Fibroblast of lung (primary cell): ENCODE measurements at regions not wholly inside any gene's neighbourhood (a gene's known extent, or its start where the extent isn't known, plus 50 kb on each side); places are given as distances from the start of the nearest gene placed in this dataset.
A peak's percentile ranks its signal among the peaks of the same experiment; 100 is the strongest.

ENCODE experiments used
- DNase-seq, 2 donors: peaks; one replicate each; pipeline versions ENCODE4 v3.0.0 to v3.0.0-alpha.2; 2010; ENCODE audit warnings: low read depth in 2 of 2
- H2AFZ ChIP-seq: 2 replicates; pipeline ENCODE4 v1.5.1; 2012; ENCODE audit warnings: low read length, control low read depth, inconsistent platforms
- H3K27ac ChIP-seq: 2 replicates; pipeline ENCODE4 v1.5.1; 2011; ENCODE audit warnings: low read length, control low read depth; ENCODE audit not compliant: insufficient read depth
- H3K27me3 ChIP-seq: 2 replicates; pipeline ENCODE4 v1.5.1; 2011; ENCODE audit warnings: mild to moderate bottlenecking, low read length; ENCODE audit not compliant: control insufficient read depth, insufficient read depth
- H3K36me3 ChIP-seq: 2 replicates; pipeline ENCODE4 v1.5.1; 2011; ENCODE audit warnings: low read length; ENCODE audit not compliant: control insufficient read depth, insufficient read depth
- H3K4me1 ChIP-seq: 2 replicates; pipeline ENCODE4 v1.5.1; 2011; ENCODE audit warnings: low read length; ENCODE audit not compliant: control insufficient read depth, insufficient read depth; ENCODE audit errors: extremely low read depth
- H3K4me2 ChIP-seq: 2 replicates; pipeline ENCODE4 v1.5.1; 2011; ENCODE audit warnings: low read length, control low read depth; ENCODE audit not compliant: insufficient read depth; ENCODE audit errors: extremely low read depth
- H3K4me3 ChIP-seq, 4 experiments: fragments of 200-600 bp in 1 of 4; sonication (generic) in 1 of 4; replicated peaks in 1 of 4; 2 replicates each; pipeline ENCODE4 v1.5.1; 2011 to 2016; ENCODE audit warnings: low read length in 4 of 4, low read depth in 3 of 4, mild to moderate bottlenecking in 3 of 4, control low read depth in 2 of 4, inconsistent platforms in 1 of 4, mixed read lengths in 1 of 4; ENCODE audit not compliant: insufficient read depth in 1 of 4; ENCODE audit errors: control extremely low read depth in 1 of 4
- H3K79me2 ChIP-seq: 2 replicates; pipeline ENCODE4 v1.5.1; 2012; ENCODE audit warnings: mild to moderate bottlenecking, low read length, inconsistent platforms; ENCODE audit not compliant: control insufficient read depth, insufficient read depth
- H3K9ac ChIP-seq: 2 replicates; pipeline ENCODE4 v1.5.1; 2011; ENCODE audit warnings: mild to moderate bottlenecking, low read length, control low read depth; ENCODE audit not compliant: insufficient read depth
- H3K9me3 ChIP-seq: 2 replicates; pipeline ENCODE4 v1.5.1; 2012; ENCODE audit warnings: low read depth, low read length; ENCODE audit not compliant: control insufficient read depth, insufficient read depth
- H4K20me1 ChIP-seq: 2 replicates; pipeline ENCODE4 v1.5.1; 2011; ENCODE audit warnings: low read length; ENCODE audit not compliant: control insufficient read depth, insufficient read depth; ENCODE audit errors: extremely low read depth
- CTCF ChIP-seq, 2 donors: IDR thresholded peaks in 1 of 2; conservative IDR thresholded peaks in 1 of 2; 1 replicate in 1 of 2; 2 replicates in 1 of 2; pipeline ENCODE4 v1.5.1; 2011 to 2012; ENCODE audit warnings: low read length in 2 of 2, control low read depth in 1 of 2, inconsistent platforms in 1 of 2, low read depth in 1 of 2, mild to moderate bottlenecking in 1 of 2
- EZH2 ChIP-seq: IDR thresholded peaks from 2 replicates; pipeline ENCODE4 v1.5.1; 2012; ENCODE audit warnings: low read length, control low read depth, mild to moderate bottlenecking; ENCODE audit errors: missing control alignments

GRCh38 chr9:80125731-80126264, 554.0 kb downstream of the TLE4 start:
- H3K36me3 ChIP-seq, result no peaks in the 10 kb centered on the region
- no peaks in the 10 kb centered on the region for H3K27me3 ChIP-seq
- no peak overlapping the region for H3K4me3 ChIP-seq
- no peaks in the 10 kb centered on the region for H3K4me1 ChIP-seq
- H3K9ac ChIP-seq, result no peak overlapping the region
- no peaks in the 10 kb centered on the region for H4K20me1 ChIP-seq
- H3K79me2 ChIP-seq, result no peaks in the 10 kb centered on the region
- no peak overlapping the region for H3K27ac ChIP-seq
- no peaks in the 10 kb centered on the region for H3K9me3 ChIP-seq
- no peak overlapping the region for H2AFZ ChIP-seq
- H3K4me2 ChIP-seq, result no peak overlapping the region
- peak in 1 of 2 donors; percentile 90 for DNase-seq
- TF ChIP-seq CTCF (conservative IDR thresholded peaks at IDR 0.05 in 1 of 2, IDR thresholded peaks at IDR 0.05 in 1 of 2; ENCODE audit: low read depth in 1 of 2, low read length in 2 of 2), result no peak
- TF ChIP-seq EZH2, result no peak

- DNase-seq, result no peak
- Histone ChIP-seq H3K27ac (no peak overlapping the region), H3K9me3 (no peaks in the 10 kb centered on the region), H3K9ac (no peak overlapping the region), H3K27me3 (no peaks in the 10 kb centered on the region), H4K20me1 (no peaks in the 10 kb centered on the region), H3K79me2 (no peaks in the 10 kb centered on the region), H3K4me2 (no peak overlapping the region), H3K36me3 (no peaks in the 10 kb centered on the region), H3K4me3 (no peak overlapping the region), H3K4me1 (no peaks in the 10 kb centered on the region), H2AFZ (no peak overlapping the region)
- TF ChIP-seq CTCF (conservative IDR thresholded peaks at IDR 0.05 in 1 of 2, IDR thresholded peaks at IDR 0.05 in 1 of 2; ENCODE audit: low read depth in 1 of 2, low read length in 2 of 2), result no peak
- no peak for TF ChIP-seq EZH2
These were observed 545.3 kb downstream of the TLE4 start for GRCh38 chr9:80117031-80117430.

GRCh38 chr9:80114241-80114640, 542.5 kb downstream of the TLE4 start:
- Histone ChIP-seq H2AFZ (no peak overlapping the region), H3K36me3 (no peaks in the 10 kb centered on the region), H3K27me3 (no peaks in the 10 kb centered on the region)

More at GRCh38 chr9:80114241-80114640, 542.5 kb downstream of the TLE4 start:
- Histone ChIP-seq H4K20me1 (no peaks in the 10 kb centered on the region), H3K79me2 (no peaks in the 10 kb centered on the region), H3K9ac (no peak overlapping the region), H3K27ac (no peak overlapping the region), H3K9me3 (no peaks in the 10 kb centered on the region), H3K4me2 (no peak overlapping the region), H3K4me1 (no peaks in the 10 kb centered on the region), H3K4me3 (no peak overlapping the region)
- DNase-seq, result no peak
- TF ChIP-seq EZH2 (no peak), CTCF (conservative IDR thresholded peaks at IDR 0.05 in 1 of 2, IDR thresholded peaks at IDR 0.05 in 1 of 2; ENCODE audit: low read depth in 1 of 2, low read length in 2 of 2) (no peak)
